ENCODE measurements at regions not wholly inside any gene's neighbourhood (a gene's known extent, or its start where the extent isn't known, plus 50 kb on each side); places are given as distances from the start of the nearest gene placed in this dataset.

DNA sequence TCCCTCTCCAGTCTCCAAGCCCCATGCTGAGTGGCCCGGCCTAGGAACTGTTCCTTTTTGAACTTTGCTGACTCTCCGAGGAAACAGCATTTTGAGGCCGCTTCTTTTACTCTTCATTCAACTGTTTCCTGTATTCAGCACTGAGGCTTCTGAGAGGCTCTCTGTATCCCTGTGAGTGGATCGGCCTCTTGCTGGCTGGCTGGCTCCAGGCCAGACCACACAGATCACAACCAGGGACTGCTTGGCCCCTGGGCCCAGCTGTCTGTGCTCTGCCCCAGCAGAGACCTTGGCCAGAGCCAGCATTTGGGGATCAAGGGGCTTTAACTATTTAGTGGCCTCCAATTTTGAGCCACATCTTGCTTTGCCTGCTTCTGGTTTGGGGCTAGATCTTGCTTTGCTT is 75.6 kb upstream of the KL start:
- DNase-seq (ENCODE audit: low read depth): no peak
- TF ChIP-seq POLR2A (IDR thresholded peaks at IDR 0.05; ENCODE audit: extremely low read depth, insufficient read length) (no peak), MYC (IDR thresholded peaks at IDR 0.05; ENCODE audit: low read depth, low read length) (no peak)
- TF ChIP-seq, protein P1, sequence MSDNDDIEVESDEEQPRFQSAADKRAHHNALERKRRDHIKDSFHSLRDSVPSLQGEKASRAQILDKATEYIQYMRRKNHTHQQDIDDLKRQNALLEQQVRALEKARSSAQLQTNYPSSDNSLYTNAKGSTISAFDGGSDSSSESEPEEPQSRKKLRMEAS (IDR thresholded peaks at IDR 0.05; ENCODE audit: low read depth, low read length): no peak
- TF ChIP-seq, protein P2, sequence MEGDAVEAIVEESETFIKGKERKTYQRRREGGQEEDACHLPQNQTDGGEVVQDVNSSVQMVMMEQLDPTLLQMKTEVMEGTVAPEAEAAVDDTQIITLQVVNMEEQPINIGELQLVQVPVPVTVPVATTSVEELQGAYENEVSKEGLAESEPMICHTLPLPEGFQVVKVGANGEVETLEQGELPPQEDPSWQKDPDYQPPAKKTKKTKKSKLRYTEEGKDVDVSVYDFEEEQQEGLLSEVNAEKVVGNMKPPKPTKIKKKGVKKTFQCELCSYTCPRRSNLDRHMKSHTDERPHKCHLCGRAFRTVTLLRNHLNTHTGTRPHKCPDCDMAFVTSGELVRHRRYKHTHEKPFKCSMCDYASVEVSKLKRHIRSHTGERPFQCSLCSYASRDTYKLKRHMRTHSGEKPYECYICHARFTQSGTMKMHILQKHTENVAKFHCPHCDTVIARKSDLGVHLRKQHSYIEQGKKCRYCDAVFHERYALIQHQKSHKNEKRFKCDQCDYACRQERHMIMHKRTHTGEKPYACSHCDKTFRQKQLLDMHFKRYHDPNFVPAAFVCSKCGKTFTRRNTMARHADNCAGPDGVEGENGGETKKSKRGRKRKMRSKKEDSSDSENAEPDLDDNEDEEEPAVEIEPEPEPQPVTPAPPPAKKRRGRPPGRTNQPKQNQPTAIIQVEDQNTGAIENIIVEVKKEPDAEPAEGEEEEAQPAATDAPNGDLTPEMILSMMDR (IDR thresholded peaks at IDR 0.05; ENCODE audit: low read depth, low read length): no peak
- no peak overlapping the region for H3K4me3 ChIP-seq (ENCODE audit: low read depth, low read length)

DNA sequence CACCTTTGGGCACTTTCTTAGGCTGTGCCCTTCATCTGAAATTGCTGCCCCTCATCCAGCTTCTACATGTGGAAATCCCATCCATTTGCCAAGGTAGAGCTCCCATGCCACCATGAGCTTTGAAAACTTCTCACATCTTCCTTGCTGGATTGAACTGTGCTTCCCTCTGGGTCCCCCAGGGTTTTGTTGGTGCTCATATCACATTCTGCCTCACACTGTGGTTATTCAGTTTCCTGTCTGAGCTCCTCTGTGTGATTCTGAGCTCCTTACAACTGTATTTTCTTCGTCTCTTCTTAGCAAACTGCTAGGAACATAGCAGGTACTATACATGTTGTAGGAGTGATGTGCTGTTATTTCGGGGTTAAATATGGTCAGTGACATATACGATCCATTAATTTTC is 74.9 kb upstream of the KL start:
- no peak for TF ChIP-seq POLR2A (IDR thresholded peaks at IDR 0.05; ENCODE audit: extremely low read depth, insufficient read length)
- TF ChIP-seq MYC (IDR thresholded peaks at IDR 0.05; ENCODE audit: low read depth, low read length): no peak
- TF ChIP-seq, protein P1 (IDR thresholded peaks at IDR 0.05; ENCODE audit: low read depth, low read length): no peak
- TF ChIP-seq, protein P2 (IDR thresholded peaks at IDR 0.05; ENCODE audit: low read depth, low read length): no peak
- DNase-seq (ENCODE audit: low read depth): no peak
- H3K4me3 ChIP-seq (ENCODE audit: low read depth, low read length): no peak overlapping the region

DNA sequence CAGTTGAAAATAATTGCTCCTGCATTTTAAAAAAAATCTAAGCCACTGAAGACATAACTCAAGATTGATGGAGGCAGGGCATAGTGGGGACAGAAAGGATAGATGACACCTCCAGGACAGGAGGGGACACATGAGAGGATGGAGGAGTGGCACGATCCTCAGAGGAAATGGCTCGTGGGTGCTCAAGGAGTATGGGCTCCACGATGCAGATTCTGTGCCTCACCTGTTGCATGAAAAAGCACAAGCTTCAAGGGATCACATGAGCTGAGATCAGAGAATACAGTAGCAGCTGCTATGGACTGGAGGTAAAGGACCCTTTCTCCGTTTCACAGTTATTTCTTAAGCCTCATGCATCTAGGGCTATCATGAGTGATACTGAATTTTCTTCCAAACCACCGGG is 69.7 kb upstream of the KL start:
- TF ChIP-seq POLR2A (IDR thresholded peaks at IDR 0.05; ENCODE audit: extremely low read depth, insufficient read length) (no peak), MYC (IDR thresholded peaks at IDR 0.05; ENCODE audit: low read depth, low read length) (no peak)
- TF ChIP-seq, protein P1 (IDR thresholded peaks at IDR 0.05; ENCODE audit: low read depth, low read length): no peak
- TF ChIP-seq, protein P2 (IDR thresholded peaks at IDR 0.05; ENCODE audit: low read depth, low read length): no peak
- no peak for DNase-seq (ENCODE audit: low read depth)
- H3K4me3 ChIP-seq (ENCODE audit: low read depth, low read length): no peak overlapping the region

DNA sequence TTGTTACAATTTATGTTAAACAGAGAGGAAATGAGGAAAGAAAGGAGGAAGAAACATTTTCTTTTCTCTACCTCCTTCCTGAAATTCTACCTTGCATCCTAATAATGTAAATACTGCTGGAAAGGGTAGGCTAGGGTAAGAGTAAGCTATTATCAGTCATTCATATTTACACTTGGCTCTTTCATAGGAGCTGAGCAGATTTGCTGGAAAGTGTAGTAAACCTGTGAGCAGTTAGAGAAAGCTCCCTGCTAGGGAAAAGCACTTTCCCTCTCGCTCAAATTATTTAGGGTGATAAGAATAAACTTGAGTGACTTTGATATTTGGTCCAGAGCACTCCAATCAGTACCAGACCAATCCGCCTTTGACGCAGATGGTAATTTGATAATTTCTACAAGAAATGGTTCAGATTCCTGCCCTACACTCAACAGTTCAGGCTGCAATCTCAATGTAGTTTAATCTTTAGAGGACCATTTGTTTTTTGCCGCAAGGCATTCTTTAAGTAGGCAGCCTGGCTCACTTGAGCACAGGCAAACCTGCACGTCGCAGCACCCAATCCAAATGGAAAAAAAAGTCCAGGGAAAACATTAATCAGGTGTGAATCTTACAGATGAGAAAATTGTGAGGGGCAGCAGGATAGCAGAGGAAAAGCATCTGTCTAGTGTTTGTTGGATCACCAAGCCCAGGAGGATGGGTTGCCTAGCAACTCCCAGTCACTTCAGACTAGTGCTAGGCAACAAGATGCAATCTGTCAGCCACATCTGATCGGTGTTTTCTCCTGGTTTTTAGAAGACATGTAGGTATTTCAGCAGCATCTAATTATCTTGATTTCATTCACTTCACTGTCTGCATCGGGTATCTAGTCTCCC is 68.6 kb upstream of the KL start:
- DNase-seq (ENCODE audit: low read depth): no peak
- no peak for TF ChIP-seq MYC (IDR thresholded peaks at IDR 0.05; ENCODE audit: low read depth, low read length)
- no peak for TF ChIP-seq POLR2A (IDR thresholded peaks at IDR 0.05; ENCODE audit: extremely low read depth, insufficient read length)
- TF ChIP-seq, protein P1 (IDR thresholded peaks at IDR 0.05; ENCODE audit: low read depth, low read length): no peak
- TF ChIP-seq, protein P2 (IDR thresholded peaks at IDR 0.05; ENCODE audit: low read depth, low read length): no peak
- H3K4me3 ChIP-seq (ENCODE audit: low read depth, low read length): no peak overlapping the region

DNA sequence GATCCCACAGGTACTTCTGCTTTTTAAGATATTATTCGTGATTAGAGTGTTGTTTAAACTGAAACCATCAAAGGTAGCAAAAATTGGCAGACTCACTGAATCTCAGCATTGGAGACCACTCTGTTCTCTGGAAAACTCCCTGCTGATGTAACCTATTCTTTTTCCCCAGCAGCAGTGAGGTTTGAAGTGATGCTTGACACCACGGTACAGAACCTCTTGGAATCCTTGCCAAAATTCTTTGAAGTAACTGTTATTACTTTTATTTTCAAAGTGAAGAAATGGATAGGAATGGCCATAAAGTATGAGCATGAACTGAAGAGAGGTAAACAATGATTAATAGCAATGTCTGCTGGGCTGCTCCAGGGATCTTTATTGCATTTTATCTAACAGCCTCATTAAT is 66.4 kb upstream of the KL start:
- H3K4me3 ChIP-seq (ENCODE audit: low read depth, low read length): no peak overlapping the region
- no peak for TF ChIP-seq POLR2A (IDR thresholded peaks at IDR 0.05; ENCODE audit: extremely low read depth, insufficient read length)
- TF ChIP-seq, protein P1 (IDR thresholded peaks at IDR 0.05; ENCODE audit: low read depth, low read length): no peak
- TF ChIP-seq MYC (IDR thresholded peaks at IDR 0.05; ENCODE audit: low read depth, low read length): no peak
- TF ChIP-seq, protein P2 (IDR thresholded peaks at IDR 0.05; ENCODE audit: low read depth, low read length): no peak
- no peak for DNase-seq (ENCODE audit: low read depth)

Measured in NB4 (cell line).